ENCODE measurements at regions not wholly inside any gene's neighbourhood (a gene's known extent, or its start where the extent isn't known, plus 50 kb on each side); places are given as distances from the start of the nearest gene placed in this dataset.

- Histone ChIP-seq H3K9me3 (ENCODE audit: control insufficient read depth, low read depth, low read length) (no peaks in the 10 kb centered on the region), H3K36me3 (ENCODE audit: control insufficient read depth in 2 of 2, extremely low read depth in 1 of 2, insufficient read depth in 2 of 2, low read length in 2 of 2) (no peaks in the 10 kb centered on the region), H3K4me1 (ENCODE audit: control insufficient read depth, extremely low read depth, insufficient read depth, low read length) (peaks cover 5% of the 10 kb centered on the region), H3K27me3 (ENCODE audit: control insufficient read depth, extremely low read depth, insufficient read depth, low read length) (no peaks in the 10 kb centered on the region), H4K20me1 (ENCODE audit: control insufficient read depth, extremely low read depth, insufficient read depth, low read length) (no peaks in the 10 kb centered on the region), H3K9me1 (ENCODE audit: control insufficient read depth, extremely low read depth, insufficient read depth, low read length) (no peaks in the 10 kb centered on the region), H3K4me2 (ENCODE audit: control insufficient read depth, extremely low read depth, insufficient read depth, low read depth, low read length) (no peak overlapping the region), H3K27ac (ENCODE audit: control insufficient read depth, insufficient read depth, low read length) (no peak overlapping the region), H3K9ac (ENCODE audit: control insufficient read depth, extremely low read depth, insufficient read depth, low read length) (no peak overlapping the region), H3K4me3 (ENCODE audit: control insufficient read depth in 2 of 3, extremely low read depth in 1 of 3, insufficient read depth in 2 of 3, low read depth in 1 of 3, low read length in 3 of 3) (no peak overlapping the region), H3K79me2 (ENCODE audit: control insufficient read depth, insufficient read depth, low read length) (no peaks in the 10 kb centered on the region), H2AFZ (ENCODE audit: control insufficient read depth, low read length) (no peak overlapping the region)
- no peak for TF ChIP-seq EZH2 (IDR thresholded peaks at IDR 0.05; ENCODE audit: low read length)
- TF ChIP-seq, protein P1, sequence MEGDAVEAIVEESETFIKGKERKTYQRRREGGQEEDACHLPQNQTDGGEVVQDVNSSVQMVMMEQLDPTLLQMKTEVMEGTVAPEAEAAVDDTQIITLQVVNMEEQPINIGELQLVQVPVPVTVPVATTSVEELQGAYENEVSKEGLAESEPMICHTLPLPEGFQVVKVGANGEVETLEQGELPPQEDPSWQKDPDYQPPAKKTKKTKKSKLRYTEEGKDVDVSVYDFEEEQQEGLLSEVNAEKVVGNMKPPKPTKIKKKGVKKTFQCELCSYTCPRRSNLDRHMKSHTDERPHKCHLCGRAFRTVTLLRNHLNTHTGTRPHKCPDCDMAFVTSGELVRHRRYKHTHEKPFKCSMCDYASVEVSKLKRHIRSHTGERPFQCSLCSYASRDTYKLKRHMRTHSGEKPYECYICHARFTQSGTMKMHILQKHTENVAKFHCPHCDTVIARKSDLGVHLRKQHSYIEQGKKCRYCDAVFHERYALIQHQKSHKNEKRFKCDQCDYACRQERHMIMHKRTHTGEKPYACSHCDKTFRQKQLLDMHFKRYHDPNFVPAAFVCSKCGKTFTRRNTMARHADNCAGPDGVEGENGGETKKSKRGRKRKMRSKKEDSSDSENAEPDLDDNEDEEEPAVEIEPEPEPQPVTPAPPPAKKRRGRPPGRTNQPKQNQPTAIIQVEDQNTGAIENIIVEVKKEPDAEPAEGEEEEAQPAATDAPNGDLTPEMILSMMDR (optimal IDR thresholded peaks at IDR 0.05 in 1 of 3, IDR thresholded peaks at IDR 0.05 in 1 of 3, conservative IDR thresholded peaks at IDR 0.05 in 1 of 3; ENCODE audit: extremely low read depth in 1 of 3, insufficient read depth in 2 of 3, low read length in 3 of 3), result no peak
- dilution Hi-C loops (cut with MboI; ENCODE audit: extremely low pct_ligation_motif_present, low sequenced_read_pairs), result no loop called here
- DNase-seq (ENCODE audit: low read depth, low spot score) (no peak), FAIRE-seq (no peak)
These were observed 124.2 kb upstream of the FGGY start for GRCh38 chr1:59172693-59173092.

- H3K4me1 ChIP-seq (ENCODE audit: control insufficient read depth, extremely low read depth, insufficient read depth, low read length), result peaks cover 8% of the 10 kb centered on the region
- DNase-seq (ENCODE audit: low read depth, low spot score) (no peak), FAIRE-seq (peak; percentile 77)
- H3K9me3 ChIP-seq (ENCODE audit: control insufficient read depth, low read depth, low read length), result no peaks in the 10 kb centered on the region
- TF ChIP-seq, protein P1 (optimal IDR thresholded peaks at IDR 0.05 in 1 of 3, IDR thresholded peaks at IDR 0.05 in 1 of 3, conservative IDR thresholded peaks at IDR 0.05 in 1 of 3; ENCODE audit: extremely low read depth in 1 of 3, insufficient read depth in 2 of 3, low read length in 3 of 3), result no peak
- TF ChIP-seq EZH2 (IDR thresholded peaks at IDR 0.05; ENCODE audit: low read length), result no peak
- H3K27ac ChIP-seq (ENCODE audit: control insufficient read depth, insufficient read depth, low read length), result no peak overlapping the region
- H3K36me3 ChIP-seq (ENCODE audit: control insufficient read depth in 2 of 2, extremely low read depth in 1 of 2, insufficient read depth in 2 of 2, low read length in 2 of 2), result no peaks in the 10 kb centered on the region
- no peaks in the 10 kb centered on the region for H3K27me3 ChIP-seq (ENCODE audit: control insufficient read depth, extremely low read depth, insufficient read depth, low read length)
- no peaks in the 10 kb centered on the region for H4K20me1 ChIP-seq (ENCODE audit: control insufficient read depth, extremely low read depth, insufficient read depth, low read length)
- no peak overlapping the region for H3K4me2 ChIP-seq (ENCODE audit: control insufficient read depth, extremely low read depth, insufficient read depth, low read depth, low read length)
- H3K4me3 ChIP-seq (ENCODE audit: control insufficient read depth in 2 of 3, extremely low read depth in 1 of 3, insufficient read depth in 2 of 3, low read depth in 1 of 3, low read length in 3 of 3), result no peak overlapping the region
- dilution Hi-C loops (cut with MboI; ENCODE audit: extremely low pct_ligation_motif_present, low sequenced_read_pairs), result no loop called here
- no peaks in the 10 kb centered on the region for H3K9me1 ChIP-seq (ENCODE audit: control insufficient read depth, extremely low read depth, insufficient read depth, low read length)
- H3K9ac ChIP-seq (ENCODE audit: control insufficient read depth, extremely low read depth, insufficient read depth, low read length), result no peak overlapping the region
- H3K79me2 ChIP-seq (ENCODE audit: control insufficient read depth, insufficient read depth, low read length), result no peaks in the 10 kb centered on the region
- no peak overlapping the region for H2AFZ ChIP-seq (ENCODE audit: control insufficient read depth, low read length)
These were observed 123.2 kb upstream of the FGGY start for GRCh38 chr1:59173721-59174120.
